GM18907 (cell line): ENCODE measurements at regions not wholly inside any gene's neighbourhood (a gene's known extent, or its start where the extent isn't known, plus 50 kb on each side); places are given as distances from the start of the nearest gene placed in this dataset.

Experiments used
- ATAC-seq: cut with Tn5 transposase; IDR thresholded peaks from one replicate; pipeline ENCODE4 v1.9.1; 2021; ENCODE audit warnings: mild to moderate bottlenecking, moderate library complexity; ENCODE audit not compliant: unreplicated experiment

GRCh38 chr6:138004430-138005287 lies 102.6 kb downstream of the PERP start:
- ATAC-seq, result no peak

- no peak for ATAC-seq
These were observed 101.4 kb downstream of the PERP start for GRCh38 chr6:138005846-138006245.

GRCh38 chr6:138007014-138007472 lies 100.2 kb downstream of the PERP start:
- no peak for ATAC-seq

GRCh38 chr6:138008791-138009190 lies 98.4 kb downstream of the PERP start:
- ATAC-seq, result no peak

GRCh38 chr6:138011413-138011812 lies 95.8 kb downstream of the PERP start:
- no peak for ATAC-seq

- no peak for ATAC-seq
These were observed 94.5 kb downstream of the PERP start for GRCh38 chr6:138012682-138013081.

GRCh38 chr6:138013959-138014358 lies 93.3 kb downstream of the PERP start:
- no peak for ATAC-seq

GRCh38 chr6:138017166-138017757 lies 90.0 kb downstream of the PERP start:
- no peak for ATAC-seq

GRCh38 chr6:138018297-138018696 lies 88.9 kb downstream of the PERP start:
- no peak for ATAC-seq

GRCh38 chr6:138025528-138025978 lies 81.7 kb downstream of the PERP start:
- ATAC-seq, result no peak

- ATAC-seq, result no peak
These were observed 80.9 kb downstream of the PERP start for GRCh38 chr6:138026342-138026741.

GRCh38 chr6:138028893-138029292 lies 78.3 kb downstream of the PERP start:
- ATAC-seq, result no peak

- no peak for ATAC-seq
These were observed 76.3 kb downstream of the PERP start for GRCh38 chr6:138030872-138031271.

GRCh38 chr6:138031417-138031816 lies 75.8 kb downstream of the PERP start:
- no peak for ATAC-seq

GRCh38 chr6:138031850-138032249 lies 75.4 kb downstream of the PERP start:
- no peak for ATAC-seq

- ATAC-seq, result no peak
These were observed 74.6 kb downstream of the PERP start for GRCh38 chr6:138032571-138032970.

GRCh38 chr6:138034229-138034628 lies 73.0 kb downstream of the PERP start:
- ATAC-seq, result no peak

GRCh38 chr6:138035070-138035469 lies 72.1 kb downstream of the PERP start:
- ATAC-seq, result no peak

- ATAC-seq, result no peak
These were observed 71.1 kb downstream of the PERP start for GRCh38 chr6:138036111-138036510.

- no peak for ATAC-seq
These were observed 70.2 kb downstream of the PERP start for GRCh38 chr6:138037009-138037504.

GRCh38 chr6:138038142-138038870 lies 68.9 kb downstream of the PERP start:
- ATAC-seq, result no peak
